CD4-positive, alpha-beta memory T cell (primary cell): ENCODE measurements at regions not wholly inside any gene's neighbourhood (a gene's known extent, or its start where the extent isn't known, plus 50 kb on each side); places are given as distances from the start of the nearest gene placed in this dataset.

ENCODE experiments used
- CTCF ChIA-PET: fragments of 350-600 bp; sonication (Branson Sonifier 250); formaldehyde crosslinking; loops from one replicate; lab custom pipeline; 2021; ENCODE audit warnings: inconsistent platforms; ENCODE audit not compliant: partially characterized antibody; lab: Charles Lee
- POLR2A ChIA-PET: fragments of 350-600 bp; sonication (Branson Sonifier 250); formaldehyde crosslinking; loops from one replicate; lab custom pipeline; 2021; ENCODE audit not compliant: partially characterized antibody; lab: Charles Lee
- DNase-seq, 5 donors: peaks; one replicate each; pipeline versions ENCODE4 v3.0.0 to v3.0.0-alpha.2; 2020 to 2022; ENCODE audit warnings: mixed read lengths in 1 of 5
- H3K27ac ChIP-seq: one replicate; pipeline ENCODE4 v1.7.0; 2013; ENCODE audit warnings: low read depth, low read length
- H3K27me3 ChIP-seq: 2 replicates; pipeline ENCODE4 v1.7.0; 2013; ENCODE audit warnings: mild to moderate bottlenecking, low read length, moderate library complexity; ENCODE audit not compliant: insufficient read depth
- H3K36me3 ChIP-seq: 2 replicates; pipeline ENCODE4 v1.7.0; 2013; ENCODE audit warnings: mild to moderate bottlenecking, low read length, moderate library complexity; ENCODE audit not compliant: insufficient read depth
- H3K4me1 ChIP-seq: 2 replicates; pipeline ENCODE4 v1.7.0; 2013; ENCODE audit warnings: mild to moderate bottlenecking, low read length, moderate library complexity; ENCODE audit not compliant: insufficient read depth
- H3K4me3 ChIP-seq, 2 donors: one replicate each; pipeline ENCODE4 v1.7.0; 2013; ENCODE audit warnings: low read length in 2 of 2, mild to moderate bottlenecking in 1 of 2
- H3K9me3 ChIP-seq, 2 donors: one replicate each; pipeline ENCODE4 v1.7.0; 2013; ENCODE audit warnings: low read length in 2 of 2, control low read depth in 1 of 2; ENCODE audit not compliant: control insufficient read depth in 1 of 2
- H3K27ac Mint-ChIP-seq, 7 donors: one replicate each; pipeline ENCODE4 v1.8.0; 2020 to 2021; ENCODE audit warnings: mixed read lengths in 7 of 7, mild to moderate bottlenecking in 6 of 7, inconsistent platforms in 3 of 7, moderate library complexity in 3 of 7
- H3K27me3 Mint-ChIP-seq, 2 donors: one replicate each; pipeline ENCODE4 v1.8.0; 2020 to 2021; ENCODE audit warnings: mixed read lengths in 2 of 2
- H3K36me3 Mint-ChIP-seq, 2 donors: one replicate each; pipeline ENCODE4 v1.8.0; 2020 to 2021; ENCODE audit warnings: mixed read lengths in 2 of 2, inconsistent platforms in 1 of 2, mild to moderate bottlenecking in 1 of 2
- H3K4me1 Mint-ChIP-seq, 4 donors: one replicate each; pipeline ENCODE4 v1.8.0; 2020 to 2021; ENCODE audit warnings: mixed read lengths in 4 of 4, mild to moderate bottlenecking in 1 of 4
- H3K4me3 Mint-ChIP-seq, 8 donors: one replicate each; pipeline ENCODE4 v1.8.0; 2020 to 2021; ENCODE audit warnings: mixed read lengths in 8 of 8, mild to moderate bottlenecking in 7 of 8, moderate library complexity in 6 of 8, inconsistent platforms in 3 of 8
- H3K9me3 Mint-ChIP-seq, 8 donors: one replicate each; pipeline ENCODE4 v1.8.0; 2020 to 2021; ENCODE audit warnings: mixed read lengths in 8 of 8, mild to moderate bottlenecking in 5 of 8, inconsistent platforms in 3 of 8, moderate library complexity in 1 of 8
- intact Hi-C: fragments of 100-400 bp; cut with micrococcal nuclease; formaldehyde crosslinking; loops from one replicate; pipeline ENCODE4 v1.15.1; 2023

- Histone ChIP-seq H3K4me3 (no peak overlapping the region), H3K4me1 (no peaks in the 10 kb centered on the region), H3K27me3 (no peaks in the 10 kb centered on the region), H3K9me3 (peaks cover 0 to 3% of the 10 kb centered on the region in 2 donors), H3K27ac (no peak overlapping the region), H3K36me3 (no peaks in the 10 kb centered on the region)
- H3K27me3 Mint-ChIP-seq, result no peaks in the 10 kb centered on the region
- H3K4me1 Mint-ChIP-seq, result no peaks in the 10 kb centered on the region
- no peak for DNase-seq
- ChIA-PET POLR2A (no interaction called here), CTCF (no interaction called here)
- intact Hi-C loops, result no loop called here
- H3K27ac Mint-ChIP-seq, result no peak overlapping the region
- peaks cover 0 to 1% of the 10 kb centered on the region in 2 donors for H3K36me3 Mint-ChIP-seq
- H3K4me3 Mint-ChIP-seq, result no peak overlapping the region
- peaks cover 11 to 73% (median 39%) of the 10 kb centered on the region in 8 donors for H3K9me3 Mint-ChIP-seq
These were observed 504.6 kb downstream of the ALG10 start for GRCh38 chr12:34526946-34527345.

- no peaks in the 10 kb centered on the region for H3K4me1 Mint-ChIP-seq
- no peaks in the 10 kb centered on the region for H3K27me3 Mint-ChIP-seq
- H3K9me3 Mint-ChIP-seq, result peaks cover 0 to 86% (median 54%) of the 10 kb centered on the region in 8 donors
- H3K9me3 ChIP-seq, result peaks cover 0 to 12% of the 10 kb centered on the region in 2 donors
- H3K27ac Mint-ChIP-seq, result no peak overlapping the region
- ChIA-PET POLR2A (no interaction called here), CTCF (no interaction called here)
- no peak overlapping the region for H3K4me3 Mint-ChIP-seq
- H3K27ac ChIP-seq, result no peak overlapping the region
- H3K36me3 ChIP-seq, result no peaks in the 10 kb centered on the region
- no peak overlapping the region for H3K4me3 ChIP-seq
- no peak for DNase-seq
- peaks cover 0 to 4% of the 10 kb centered on the region in 2 donors for H3K36me3 Mint-ChIP-seq
- H3K27me3 ChIP-seq, result no peaks in the 10 kb centered on the region
- intact Hi-C loops, result no loop called here
- H3K4me1 ChIP-seq, result no peaks in the 10 kb centered on the region
These were observed 525.0 kb downstream of the ALG10 start for GRCh38 chr12:34547276-34547675.

GRCh38 chr12:34591966-34592365 is 569.7 kb downstream of the ALG10 start:
- CTCF ChIA-PET, result no interaction called here
- Histone ChIP-seq H3K27me3 (no peaks in the 10 kb centered on the region), H3K4me3 (no peak overlapping the region), H3K27ac (no peak overlapping the region), H3K9me3 (peaks cover 0 to 42% of the 10 kb centered on the region in 2 donors), H3K4me1 (no peaks in the 10 kb centered on the region), H3K36me3 (no peaks in the 10 kb centered on the region)
- no peak for DNase-seq
- Mint-ChIP-seq H3K36me3 (peaks cover 0 to 2% of the 10 kb centered on the region in 2 donors), H3K27ac (no peak overlapping the region), H3K27me3 (no peaks in the 10 kb centered on the region), H3K4me1 (no peaks in the 10 kb centered on the region), H3K9me3 (peaks cover 0 to 88% (median 76%) of the 10 kb centered on the region in 8 donors), H3K4me3 (no peak overlapping the region)
- POLR2A ChIA-PET, result no interaction called here
- intact Hi-C loops, result no loop called here

GRCh38 chr12:34595749-34596733 is 573.7 kb downstream of the ALG10 start:
- Mint-ChIP-seq H3K27me3 (no peaks in the 10 kb centered on the region), H3K9me3 (peaks cover 0 to 90% (median 54%) of the 10 kb centered on the region in 8 donors), H3K4me1 (no peaks in the 10 kb centered on the region), H3K4me3 (no peak overlapping the region), H3K36me3 (peaks cover 0 to 2% of the 10 kb centered on the region in 2 donors), H3K27ac (no peak overlapping the region)
- peak in 1 of 5 donors; percentile 37 for DNase-seq
- Histone ChIP-seq H3K4me3 (no peak overlapping the region), H3K27me3 (no peaks in the 10 kb centered on the region), H3K9me3 (peaks cover 0 to 36% of the 10 kb centered on the region in 2 donors), H3K4me1 (no peaks in the 10 kb centered on the region), H3K27ac (no peak overlapping the region), H3K36me3 (no peaks in the 10 kb centered on the region)
- intact Hi-C loops, result no loop called here
- POLR2A ChIA-PET, result no interaction called here
- CTCF ChIA-PET, result no interaction called here

GRCh38 chr12:34597548-34598351 is 575.5 kb downstream of the ALG10 start:
- H3K9me3 ChIP-seq, result peaks cover 0 to 24% of the 10 kb centered on the region in 2 donors
- Mint-ChIP-seq H3K27me3 (no peaks in the 10 kb centered on the region), H3K9me3 (peaks cover 0 to 88% (median 46%) of the 10 kb centered on the region in 8 donors), H3K4me1 (no peaks in the 10 kb centered on the region), H3K27ac (no peak overlapping the region), H3K4me3 (no peak overlapping the region), H3K36me3 (peaks cover 0 to 2% of the 10 kb centered on the region in 2 donors)
- H3K36me3 ChIP-seq, result no peaks in the 10 kb centered on the region
- H3K4me1 ChIP-seq, result no peaks in the 10 kb centered on the region
- ChIA-PET POLR2A (no interaction called here), CTCF (no interaction called here)
- DNase-seq, result no peak
- intact Hi-C loops, result no loop called here
- no peak overlapping the region for H3K4me3 ChIP-seq
- H3K27ac ChIP-seq, result no peak overlapping the region
- no peaks in the 10 kb centered on the region for H3K27me3 ChIP-seq

- CTCF ChIA-PET, result no interaction called here
- POLR2A ChIA-PET, result no interaction called here
- H3K4me1 ChIP-seq, result no peaks in the 10 kb centered on the region
- intact Hi-C loops, result no loop called here
- H3K9me3 ChIP-seq, result peaks cover 0 to 17% of the 10 kb centered on the region in 2 donors
- DNase-seq, result no peak
- H3K4me3 ChIP-seq, result no peak overlapping the region
- no peaks in the 10 kb centered on the region for H3K36me3 ChIP-seq
- H3K27ac ChIP-seq, result no peak overlapping the region
- no peaks in the 10 kb centered on the region for H3K27me3 ChIP-seq
- no peak overlapping the region for H3K4me3 Mint-ChIP-seq
- peaks cover 0 to 88% (median 43%) of the 10 kb centered on the region in 8 donors for H3K9me3 Mint-ChIP-seq
- H3K36me3 Mint-ChIP-seq, result peaks cover 0 to 2% of the 10 kb centered on the region in 2 donors
- H3K4me1 Mint-ChIP-seq, result no peaks in the 10 kb centered on the region
- H3K27me3 Mint-ChIP-seq, result no peaks in the 10 kb centered on the region
- H3K27ac Mint-ChIP-seq, result no peak overlapping the region
These were observed 576.1 kb downstream of the ALG10 start for GRCh38 chr12:34598352-34598827.
